ENCODE measurements at regions not wholly inside any gene's neighbourhood (a gene's known extent, or its start where the extent isn't known, plus 50 kb on each side); places are given as distances from the start of the nearest gene placed in this dataset.

DNA sequence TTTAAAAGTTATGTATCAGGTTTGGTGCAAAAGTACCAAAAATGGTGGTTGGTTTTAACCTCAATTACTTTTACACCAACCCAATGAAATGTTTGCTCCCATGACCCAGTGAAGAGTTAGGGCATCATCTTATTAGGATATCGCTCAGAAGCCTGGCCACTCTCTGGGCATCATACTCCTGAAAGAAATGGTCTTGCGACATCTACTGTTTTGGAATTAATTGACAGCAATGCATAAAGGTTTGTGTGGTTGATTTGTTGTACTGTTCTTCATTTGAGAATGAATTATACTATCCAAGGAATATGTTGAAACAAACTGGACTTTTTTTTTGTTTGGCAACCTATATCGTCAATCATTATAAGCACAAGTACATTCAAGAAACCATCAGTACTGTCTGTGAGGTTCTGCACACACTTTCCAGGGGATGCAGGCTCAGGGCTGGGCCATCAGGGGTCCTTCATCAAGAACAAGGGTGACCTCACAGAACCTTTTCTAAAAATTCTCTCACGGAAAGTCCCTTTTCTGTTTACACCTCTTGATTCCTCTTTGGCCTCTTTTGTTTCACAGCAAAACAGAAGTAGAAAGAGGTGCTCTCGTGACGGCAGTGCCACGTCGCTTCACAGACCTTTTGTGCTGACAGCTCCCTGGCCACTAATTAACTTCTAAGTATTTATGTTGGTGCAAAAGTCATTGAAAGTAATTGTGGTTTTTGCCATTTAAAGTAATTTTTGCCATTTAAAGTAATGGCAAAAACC, 117.2 kb upstream of the KLF6 start:
- TF ChIP-seq NR2C2 (CRISPR knock-in tag; IDR thresholded peaks at IDR 0.05) (no peak), ZNF396 (CRISPR knock-in tag; IDR thresholded peaks at IDR 0.05; ENCODE audit: borderline replicate concordance) (no peak), E2F4 (CRISPR knock-in tag; IDR thresholded peaks at IDR 0.05; ENCODE audit: borderline replicate concordance, low read depth) (no peak), AFF4 (CRISPR knock-in tag; IDR thresholded peaks at IDR 0.05; ENCODE audit: borderline replicate concordance) (no peak), TEAD1 (CRISPR knock-in tag; IDR thresholded peaks at IDR 0.05) (no peak)
- TF ChIP-seq, protein P1, sequence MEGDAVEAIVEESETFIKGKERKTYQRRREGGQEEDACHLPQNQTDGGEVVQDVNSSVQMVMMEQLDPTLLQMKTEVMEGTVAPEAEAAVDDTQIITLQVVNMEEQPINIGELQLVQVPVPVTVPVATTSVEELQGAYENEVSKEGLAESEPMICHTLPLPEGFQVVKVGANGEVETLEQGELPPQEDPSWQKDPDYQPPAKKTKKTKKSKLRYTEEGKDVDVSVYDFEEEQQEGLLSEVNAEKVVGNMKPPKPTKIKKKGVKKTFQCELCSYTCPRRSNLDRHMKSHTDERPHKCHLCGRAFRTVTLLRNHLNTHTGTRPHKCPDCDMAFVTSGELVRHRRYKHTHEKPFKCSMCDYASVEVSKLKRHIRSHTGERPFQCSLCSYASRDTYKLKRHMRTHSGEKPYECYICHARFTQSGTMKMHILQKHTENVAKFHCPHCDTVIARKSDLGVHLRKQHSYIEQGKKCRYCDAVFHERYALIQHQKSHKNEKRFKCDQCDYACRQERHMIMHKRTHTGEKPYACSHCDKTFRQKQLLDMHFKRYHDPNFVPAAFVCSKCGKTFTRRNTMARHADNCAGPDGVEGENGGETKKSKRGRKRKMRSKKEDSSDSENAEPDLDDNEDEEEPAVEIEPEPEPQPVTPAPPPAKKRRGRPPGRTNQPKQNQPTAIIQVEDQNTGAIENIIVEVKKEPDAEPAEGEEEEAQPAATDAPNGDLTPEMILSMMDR (IDR thresholded peaks at IDR 0.05) = no peak
- TF ChIP-seq, protein P2, sequence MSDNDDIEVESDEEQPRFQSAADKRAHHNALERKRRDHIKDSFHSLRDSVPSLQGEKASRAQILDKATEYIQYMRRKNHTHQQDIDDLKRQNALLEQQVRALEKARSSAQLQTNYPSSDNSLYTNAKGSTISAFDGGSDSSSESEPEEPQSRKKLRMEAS (CRISPR knock-in tag; IDR thresholded peaks at IDR 0.05) = no peak
